Gastroesophageal sphincter (tissue), 4 donors: ENCODE measurements at regions not wholly inside any gene's neighbourhood (a gene's known extent, or its start where the extent isn't known, plus 50 kb on each side); places are given as distances from the start of the nearest gene placed in this dataset.

Experiments used
- ATAC-seq: fragments of 150-250 bp; one replicate; pipeline ENCODE4 v1.9.1; 2016; ENCODE audit warnings: mild to moderate bottlenecking, moderate library complexity
- H3K27ac ChIP-seq, 4 donors: fragments of 200-600 bp; sonication (generic) in 3 of 4; 1 replicate in 3 of 4; 2 replicates in 1 of 4; pipeline ENCODE4 v1.5.1; 2016 to 2019
- H3K27me3 ChIP-seq: fragments of 200-600 bp; sonication (generic); one replicate; pipeline ENCODE4 v1.5.1; 2019
- H3K36me3 ChIP-seq, 2 donors: fragments of 200-600 bp; sonication (generic); one replicate each; pipeline ENCODE4 v1.5.1; 2019; ENCODE audit warnings: control low read depth in 1 of 2
- H3K4me1 ChIP-seq, 3 donors: fragments of 200-600 bp; sonication (generic); 1 replicate in 2 of 3; 2 replicates in 1 of 3; pipeline ENCODE4 v1.5.1; 2016 to 2019; ENCODE audit warnings: control low read depth in 2 of 3
- H3K4me3 ChIP-seq, 2 donors: fragments of 200-600 bp; sonication (generic); one replicate each; pipeline ENCODE4 v1.5.1; 2019; ENCODE audit warnings: mild to moderate bottlenecking in 1 of 2, moderate library complexity in 1 of 2
- H3K9me3 ChIP-seq, 3 donors: fragments of 200-600 bp; sonication (generic); one replicate each; pipeline ENCODE4 v1.5.1; 2017 to 2019; ENCODE audit warnings: control low read depth in 2 of 3
- CTCF ChIP-seq, 4 experiments: fragments of 200-600 bp in 2 of 4; fragments of 450-650 bp in 2 of 4; sonication (generic) in 1 of 4; IDR thresholded peaks; one replicate each; pipeline ENCODE4 v1.5.1; 2017 to 2019; ENCODE audit warnings: antibody characterized with exemption in 4 of 4, mild to moderate bottlenecking in 2 of 4, moderate library complexity in 2 of 4
- EP300 ChIP-seq: sonication (generic); formaldehyde crosslinking; IDR thresholded peaks from one replicate; pipeline ENCODE4 v1.6.1; 2017; ENCODE audit warnings: antibody characterized with exemption, mild to moderate bottlenecking
- POLR2A ChIP-seq, 2 donors: fragments of 450-650 bp; IDR thresholded peaks; one replicate each; pipeline ENCODE4 v1.6.1; 2017; ENCODE audit warnings: antibody characterized with exemption in 2 of 2, mild to moderate bottlenecking in 2 of 2, moderate library complexity in 1 of 2
- POLR2AphosphoS5 ChIP-seq: sonication (generic); formaldehyde crosslinking; IDR thresholded peaks from one replicate; pipeline ENCODE4 v1.6.1; 2017; ENCODE audit warnings: antibody characterized with exemption
- WGBS, 2 donors: methylation state at CpG; one replicate each; pipeline ENCODE4 v1.1.5; 2018; ENCODE audit warnings: low coverage in 1 of 2; 5-methylcytosine and 5-hydroxymethylcytosine counted together

GRCh38 chr14:103250181-103250580 is 83.9 kb upstream of the EIF5 start:
- no peak for ATAC-seq
- TF ChIP-seq POLR2AphosphoS5 (no peak), EP300 (no peak), POLR2A (IDR thresholded peaks at IDR 0.05) (no peak), CTCF (IDR thresholded peaks at IDR 0.05) (no peak)
- 76 to 91% methylated on average over 3 to 6 of the region's 6 CpGs for WGBS, 2 donors
- no peak overlapping the region for H3K27ac ChIP-seq
- H3K4me3 ChIP-seq, result no peak overlapping the region
- peaks cover 0 to 5% (median 3%) of the 10 kb centered on the region in 3 donors for H3K4me1 ChIP-seq
- H3K27me3 ChIP-seq, result peaks cover 25% of the 10 kb centered on the region
- peaks cover 0 to 7% (median 0%) of the 10 kb centered on the region in 3 donors for H3K9me3 ChIP-seq
- no peaks in the 10 kb centered on the region for H3K36me3 ChIP-seq

- no peaks in the 10 kb centered on the region for H3K36me3 ChIP-seq
- no peak overlapping the region for H3K27ac ChIP-seq
- 90% methylated on average over 2 of the region's 3 CpGs; no CpG with 5 or more reads in 1 of the 2 donors for WGBS, 2 donors
- no peak for TF ChIP-seq CTCF (IDR thresholded peaks at IDR 0.05)
- TF ChIP-seq POLR2AphosphoS5, result no peak
- peaks cover 0 to 5% (median under 1%) of the 10 kb centered on the region in 3 donors for H3K4me1 ChIP-seq
- H3K9me3 ChIP-seq, result peaks cover 0 to 7% (median 0%) of the 10 kb centered on the region in 3 donors
- peaks cover 29% of the 10 kb centered on the region for H3K27me3 ChIP-seq
- ATAC-seq, result no peak
- H3K4me3 ChIP-seq, result no peak overlapping the region
Observed at GRCh38 chr14:103250874-103251273, 83.2 kb upstream of the EIF5 start.

GRCh38 chr14:103255555-103255954 is 78.5 kb upstream of the EIF5 start:
- no peak for ATAC-seq
- WGBS, 2 donors, result 63 to 100% methylated on average over 1 of the region's 4 CpGs

GRCh38 chr14:103256406-103256805 is 77.6 kb upstream of the EIF5 start:
- Histone ChIP-seq H3K4me3 (no peak overlapping the region), H3K4me1 (peaks cover 0 to 12% (median 0%) of the 10 kb centered on the region in 3 donors), H3K9me3 (peaks cover 0 to 7% (median 0%) of the 10 kb centered on the region in 3 donors), H3K27me3 (peaks cover 31% of the 10 kb centered on the region), H3K27ac (no peak overlapping the region), H3K36me3 (no peaks in the 10 kb centered on the region)
- 64 to 81% methylated on average over 6 to 7 of the region's 10 CpGs for WGBS, 2 donors
- no peak for ATAC-seq
- TF ChIP-seq POLR2A (IDR thresholded peaks at IDR 0.05), result no peak
- no peak for TF ChIP-seq POLR2AphosphoS5
- TF ChIP-seq CTCF (IDR thresholded peaks at IDR 0.05), result no peak
- TF ChIP-seq EP300, result no peak

More at GRCh38 chr14:103255555-103255954, 78.5 kb upstream of the EIF5 start:
- Histone ChIP-seq H3K36me3 (no peaks in the 10 kb centered on the region), H3K27me3 (peaks cover 34% of the 10 kb centered on the region), H3K4me1 (peaks cover 0 to 6% (median 0%) of the 10 kb centered on the region in 3 donors), H3K9me3 (peaks cover 0 to 7% (median 0%) of the 10 kb centered on the region in 3 donors), H3K4me3 (no peak overlapping the region), H3K27ac (no peak overlapping the region)
- TF ChIP-seq CTCF (IDR thresholded peaks at IDR 0.05) (no peak), POLR2AphosphoS5 (no peak), POLR2A (IDR thresholded peaks at IDR 0.05) (no peak), EP300 (no peak)

GRCh38 chr14:103257211-103257962 is 76.7 kb upstream of the EIF5 start:
- WGBS, 2 donors, result 80 to 84% methylated on average over 3 to 4 of the region's 4 CpGs
- Histone ChIP-seq H3K4me3 (no peak overlapping the region), H3K36me3 (no peaks in the 10 kb centered on the region), H3K27ac (no peak overlapping the region), H3K27me3 (peaks cover 26% of the 10 kb centered on the region), H3K4me1 (peaks cover 0 to 12% (median 0%) of the 10 kb centered on the region in 3 donors), H3K9me3 (no peaks in the 10 kb centered on the region)
- no peak for TF ChIP-seq EP300
- no peak for TF ChIP-seq POLR2A (IDR thresholded peaks at IDR 0.05)
- TF ChIP-seq POLR2AphosphoS5, result no peak
- TF ChIP-seq CTCF (IDR thresholded peaks at IDR 0.05), result no peak
- ATAC-seq, result no peak
